Sigmoid colon (tissue), 4 donors: ENCODE measurements at regions not wholly inside any gene's neighbourhood (a gene's known extent, or its start where the extent isn't known, plus 50 kb on each side); places are given as distances from the start of the nearest gene placed in this dataset.

Experiments
- EP300 ChIP-seq, 4 donors: sonication (generic); formaldehyde crosslinking; IDR thresholded peaks; one replicate each; pipeline ENCODE4 v1.6.1; 2017; ENCODE audit warnings: antibody characterized with exemption in 4 of 4
- POLR2A ChIP-seq, 2 donors: fragments of 450-650 bp; IDR thresholded peaks; one replicate each; pipeline ENCODE4 v1.6.1; 2016; ENCODE audit warnings: antibody characterized with exemption in 2 of 2, mild to moderate bottlenecking in 2 of 2, moderate library complexity in 2 of 2
- POLR2AphosphoS5 ChIP-seq, 4 donors: sonication (generic); formaldehyde crosslinking; IDR thresholded peaks; one replicate each; pipeline ENCODE4 v1.6.1; 2017; ENCODE audit warnings: antibody characterized with exemption in 4 of 4
- TF ChIP-seq, protein P1 (sequence below), 4 experiments: fragments of 450-650 bp in 3 of 4; fragments of 200-600 bp in 1 of 4; IDR thresholded peaks; one replicate each; pipeline ENCODE4 v1.5.1; 2016 to 2019; ENCODE audit warnings: antibody characterized with exemption in 4 of 4, mild to moderate bottlenecking in 3 of 4, moderate library complexity in 2 of 4

DNA sequence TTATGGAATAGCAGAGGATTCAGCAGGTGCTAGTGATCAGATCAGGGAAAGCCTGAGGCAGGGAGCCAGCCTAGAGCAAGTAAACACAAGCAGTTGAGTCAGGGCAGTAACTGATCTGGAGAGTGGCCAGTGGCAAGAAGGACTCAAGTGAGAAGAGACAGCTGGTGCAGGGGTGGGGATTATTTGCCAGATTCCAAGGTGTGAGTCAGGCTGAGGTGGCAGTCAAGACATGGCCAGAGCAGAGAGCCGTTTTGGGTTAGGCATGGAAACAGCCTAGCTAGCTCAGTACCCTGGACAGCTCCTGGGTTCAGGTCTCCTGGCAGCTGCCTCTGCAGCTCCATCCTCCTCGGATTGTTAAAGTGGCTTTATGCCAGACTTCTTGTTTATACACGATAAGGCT lies 281.9 kb upstream of the ONECUT1 start:
- TF ChIP-seq, protein P1, sequence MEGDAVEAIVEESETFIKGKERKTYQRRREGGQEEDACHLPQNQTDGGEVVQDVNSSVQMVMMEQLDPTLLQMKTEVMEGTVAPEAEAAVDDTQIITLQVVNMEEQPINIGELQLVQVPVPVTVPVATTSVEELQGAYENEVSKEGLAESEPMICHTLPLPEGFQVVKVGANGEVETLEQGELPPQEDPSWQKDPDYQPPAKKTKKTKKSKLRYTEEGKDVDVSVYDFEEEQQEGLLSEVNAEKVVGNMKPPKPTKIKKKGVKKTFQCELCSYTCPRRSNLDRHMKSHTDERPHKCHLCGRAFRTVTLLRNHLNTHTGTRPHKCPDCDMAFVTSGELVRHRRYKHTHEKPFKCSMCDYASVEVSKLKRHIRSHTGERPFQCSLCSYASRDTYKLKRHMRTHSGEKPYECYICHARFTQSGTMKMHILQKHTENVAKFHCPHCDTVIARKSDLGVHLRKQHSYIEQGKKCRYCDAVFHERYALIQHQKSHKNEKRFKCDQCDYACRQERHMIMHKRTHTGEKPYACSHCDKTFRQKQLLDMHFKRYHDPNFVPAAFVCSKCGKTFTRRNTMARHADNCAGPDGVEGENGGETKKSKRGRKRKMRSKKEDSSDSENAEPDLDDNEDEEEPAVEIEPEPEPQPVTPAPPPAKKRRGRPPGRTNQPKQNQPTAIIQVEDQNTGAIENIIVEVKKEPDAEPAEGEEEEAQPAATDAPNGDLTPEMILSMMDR (IDR thresholded peaks at IDR 0.05) = no peak
- TF ChIP-seq EP300 (IDR thresholded peaks at IDR 0.05) (no peak), POLR2AphosphoS5 (IDR thresholded peaks at IDR 0.05) (no peak), POLR2A (IDR thresholded peaks at IDR 0.05) (no peak)
